ENCODE measurements at regions not wholly inside any gene's neighbourhood (a gene's known extent, or its start where the extent isn't known, plus 50 kb on each side); places are given as distances from the start of the nearest gene placed in this dataset.

- TF ChIP-seq POLR2AphosphoS5 (IDR thresholded peaks at IDR 0.05; ENCODE audit: insufficient read depth, low read depth, low read length) (no peak), GATA2 (IDR thresholded peaks at IDR 0.05; ENCODE audit: insufficient read depth, insufficient read length, low read depth, low read length) (no peak), FOS (IDR thresholded peaks at IDR 0.05; ENCODE audit: borderline replicate concordance, insufficient read depth, low read length) (no peak), POLR2A (IDR thresholded peaks at IDR 0.05; ENCODE audit: low read depth, low read length) (no peak), CTCF (IDR thresholded peaks at IDR 0.05; ENCODE audit: extremely low read depth in 1 of 2, insufficient read depth in 1 of 2, low read depth in 1 of 2, low read length in 2 of 2) (no peak), MAX (IDR thresholded peaks at IDR 0.05; ENCODE audit: insufficient read depth, insufficient read length) (no peak), JUN (IDR thresholded peaks at IDR 0.05; ENCODE audit: borderline replicate concordance, insufficient read depth, insufficient read length, low read depth) (no peak), EZH2 (IDR thresholded peaks at IDR 0.05; ENCODE audit: borderline replicate concordance, low read depth, low read length, severe bottlenecking) (no peak), MYC (IDR thresholded peaks at IDR 0.05; ENCODE audit: low read depth, low read length) (no peak)
- no peaks in the 10 kb centered on the region for H3K9me3 ChIP-seq (replicated peaks; ENCODE audit: control insufficient read depth, insufficient read depth, low read length)
- peaks cover 0 to 6% of the 10 kb centered on the region in 2 experiments for H3K27me3 ChIP-seq (ENCODE audit: control insufficient read depth in 2 of 2, insufficient read depth in 2 of 2, low read length in 2 of 2)
- H3K36me3 ChIP-seq (ENCODE audit: control insufficient read depth in 2 of 2, extremely low read depth in 1 of 2, insufficient read depth in 2 of 2, low read length in 2 of 2) = no peaks in the 10 kb centered on the region
- no peak overlapping the region for H3K9ac ChIP-seq (replicated peaks; ENCODE audit: extremely low read depth, insufficient read depth, low read length)
- DNase-seq (ENCODE audit: low read depth, low spot score) = no peak
- no peak overlapping the region for H3K4me3 ChIP-seq (replicated peaks in 1 of 3; ENCODE audit: insufficient read depth in 1 of 3, low read depth in 1 of 3, low read length in 3 of 3)
- no peaks in the 10 kb centered on the region for H3K4me1 ChIP-seq (ENCODE audit: control insufficient read depth, extremely low read depth, insufficient read depth, low read length)
- no peak overlapping the region for H3K4me2 ChIP-seq (ENCODE audit: insufficient read depth, low read length)
- no peak for FAIRE-seq
- no peaks in the 10 kb centered on the region for H4K20me1 ChIP-seq (replicated peaks; ENCODE audit: control insufficient read depth, extremely low read depth, insufficient read depth, low read length)
- no peaks in the 10 kb centered on the region for H3K79me2 ChIP-seq (ENCODE audit: control insufficient read depth, insufficient read depth, low read length)
- no peak overlapping the region for H3K27ac ChIP-seq (ENCODE audit: insufficient read depth, low read depth, low read length)
- POLR2A ChIA-PET = no interaction called here
- H3K9me1 ChIP-seq (replicated peaks; ENCODE audit: control insufficient read depth, extremely low read depth, insufficient read depth, low read length) = no peaks in the 10 kb centered on the region
- intact Hi-C loops (cut with micrococcal nuclease) (no loop called here), dilution Hi-C loops (cut with MboI; ENCODE audit: extremely low pct_ligation_motif_present, low sequenced_read_pairs) (no loop called here)
- CTCF ChIA-PET = no interaction called here
- no TSS peak for BruUV-seq (replicated peaks)
- no peak overlapping the region for H2AFZ ChIP-seq (ENCODE audit: low read depth, low read length)
Measured at GRCh38 chr17:79176792-79177601, 102.4 kb downstream of the ENGASE start.
